22Rv1 (cell line): ENCODE measurements at regions not wholly inside any gene's neighbourhood (a gene's known extent, or its start where the extent isn't known, plus 50 kb on each side); places are given as distances from the start of the nearest gene placed in this dataset.

Experiments
- H3K27ac ChIP-seq: fragments of 450-650 bp; 2 replicates; pipeline ENCODE4 v1.5.1; 2017
- ZFX ChIP-seq: fragments of 450-650 bp; IDR thresholded peaks from 2 replicates; pipeline ENCODE4 v1.6.1; 2017; ENCODE audit warnings: antibody characterized with exemption, borderline replicate concordance
- TF ChIP-seq, protein P1 (sequence below): fragments of 450-650 bp; IDR thresholded peaks from 2 replicates; pipeline ENCODE4 v1.5.1; 2017; ENCODE audit warnings: mild to moderate bottlenecking

DNA sequence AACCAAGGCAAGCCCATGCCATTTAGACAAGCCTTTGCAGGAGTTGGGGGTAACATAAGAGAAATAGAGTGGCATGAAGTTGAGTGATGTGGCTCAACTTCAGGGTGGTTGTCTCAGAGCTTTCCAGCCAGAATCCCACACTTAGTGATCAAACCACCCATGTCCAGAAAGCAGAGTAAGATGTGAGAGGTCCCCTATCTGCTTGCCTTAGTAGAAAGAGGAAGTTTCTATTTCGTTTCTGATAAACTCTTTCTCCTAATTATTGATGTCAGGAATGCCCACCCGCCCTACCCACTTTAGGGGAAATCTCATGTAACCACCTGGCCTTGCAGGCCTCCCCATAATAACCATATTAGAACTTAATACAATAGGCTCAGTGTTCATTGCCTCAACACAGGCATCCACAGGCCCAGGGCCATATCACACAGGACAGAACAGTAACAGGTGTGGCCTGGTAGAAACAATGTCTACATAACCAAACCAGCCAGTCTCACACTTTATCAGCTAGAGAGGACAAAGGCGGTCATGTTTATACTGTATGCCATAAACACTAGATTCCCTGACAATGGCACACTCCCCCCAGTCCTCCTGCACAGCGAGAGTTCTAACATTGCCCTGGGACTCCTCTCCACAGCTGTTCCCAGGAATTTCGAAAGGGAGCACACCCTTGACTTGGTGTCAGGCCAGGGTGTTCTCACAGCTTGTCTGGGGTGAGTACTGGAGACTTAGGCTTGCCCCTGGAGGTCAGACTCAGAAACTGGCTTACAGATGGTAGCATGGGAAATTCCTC is 364.4 kb downstream of the CXCL12 start:
- TF ChIP-seq ZFX = no peak
- TF ChIP-seq, protein P1, sequence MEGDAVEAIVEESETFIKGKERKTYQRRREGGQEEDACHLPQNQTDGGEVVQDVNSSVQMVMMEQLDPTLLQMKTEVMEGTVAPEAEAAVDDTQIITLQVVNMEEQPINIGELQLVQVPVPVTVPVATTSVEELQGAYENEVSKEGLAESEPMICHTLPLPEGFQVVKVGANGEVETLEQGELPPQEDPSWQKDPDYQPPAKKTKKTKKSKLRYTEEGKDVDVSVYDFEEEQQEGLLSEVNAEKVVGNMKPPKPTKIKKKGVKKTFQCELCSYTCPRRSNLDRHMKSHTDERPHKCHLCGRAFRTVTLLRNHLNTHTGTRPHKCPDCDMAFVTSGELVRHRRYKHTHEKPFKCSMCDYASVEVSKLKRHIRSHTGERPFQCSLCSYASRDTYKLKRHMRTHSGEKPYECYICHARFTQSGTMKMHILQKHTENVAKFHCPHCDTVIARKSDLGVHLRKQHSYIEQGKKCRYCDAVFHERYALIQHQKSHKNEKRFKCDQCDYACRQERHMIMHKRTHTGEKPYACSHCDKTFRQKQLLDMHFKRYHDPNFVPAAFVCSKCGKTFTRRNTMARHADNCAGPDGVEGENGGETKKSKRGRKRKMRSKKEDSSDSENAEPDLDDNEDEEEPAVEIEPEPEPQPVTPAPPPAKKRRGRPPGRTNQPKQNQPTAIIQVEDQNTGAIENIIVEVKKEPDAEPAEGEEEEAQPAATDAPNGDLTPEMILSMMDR = no peak
- H3K27ac ChIP-seq = no peak overlapping the region

DNA sequence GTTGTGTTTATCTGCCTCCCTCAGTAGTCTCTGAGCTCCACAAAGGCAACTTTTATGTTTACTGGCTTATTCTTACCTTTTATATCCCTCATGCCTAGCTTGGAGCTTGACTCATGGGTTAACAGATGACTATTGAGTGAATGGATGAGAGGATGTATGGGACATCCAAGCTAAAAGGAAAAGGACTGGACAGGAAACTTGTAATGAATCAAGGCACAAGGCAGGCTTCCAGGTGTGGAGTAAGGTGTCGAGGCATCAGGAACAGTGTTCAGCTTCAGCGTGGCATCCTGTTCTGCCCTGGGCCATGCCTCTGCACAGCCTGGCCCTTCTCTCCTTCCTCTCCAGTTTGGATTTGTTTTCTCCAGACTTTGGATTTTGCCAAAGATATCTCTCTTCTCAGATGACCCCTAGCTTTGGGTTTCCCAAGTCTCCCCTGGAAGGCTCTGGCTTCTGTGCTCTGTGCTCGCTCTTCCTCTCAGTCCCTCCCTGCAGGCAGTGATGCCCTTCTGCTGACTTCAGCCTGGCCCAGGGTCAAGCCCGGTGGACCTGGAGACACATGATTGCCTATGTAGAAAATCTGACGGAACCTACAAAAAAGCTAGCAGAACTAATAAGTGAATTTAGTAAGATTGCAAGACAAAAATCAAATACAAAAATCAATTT is 367.3 kb downstream of the CXCL12 start:
- no peak overlapping the region for H3K27ac ChIP-seq
- no peak for TF ChIP-seq ZFX
- TF ChIP-seq, protein P1 = no peak

DNA sequence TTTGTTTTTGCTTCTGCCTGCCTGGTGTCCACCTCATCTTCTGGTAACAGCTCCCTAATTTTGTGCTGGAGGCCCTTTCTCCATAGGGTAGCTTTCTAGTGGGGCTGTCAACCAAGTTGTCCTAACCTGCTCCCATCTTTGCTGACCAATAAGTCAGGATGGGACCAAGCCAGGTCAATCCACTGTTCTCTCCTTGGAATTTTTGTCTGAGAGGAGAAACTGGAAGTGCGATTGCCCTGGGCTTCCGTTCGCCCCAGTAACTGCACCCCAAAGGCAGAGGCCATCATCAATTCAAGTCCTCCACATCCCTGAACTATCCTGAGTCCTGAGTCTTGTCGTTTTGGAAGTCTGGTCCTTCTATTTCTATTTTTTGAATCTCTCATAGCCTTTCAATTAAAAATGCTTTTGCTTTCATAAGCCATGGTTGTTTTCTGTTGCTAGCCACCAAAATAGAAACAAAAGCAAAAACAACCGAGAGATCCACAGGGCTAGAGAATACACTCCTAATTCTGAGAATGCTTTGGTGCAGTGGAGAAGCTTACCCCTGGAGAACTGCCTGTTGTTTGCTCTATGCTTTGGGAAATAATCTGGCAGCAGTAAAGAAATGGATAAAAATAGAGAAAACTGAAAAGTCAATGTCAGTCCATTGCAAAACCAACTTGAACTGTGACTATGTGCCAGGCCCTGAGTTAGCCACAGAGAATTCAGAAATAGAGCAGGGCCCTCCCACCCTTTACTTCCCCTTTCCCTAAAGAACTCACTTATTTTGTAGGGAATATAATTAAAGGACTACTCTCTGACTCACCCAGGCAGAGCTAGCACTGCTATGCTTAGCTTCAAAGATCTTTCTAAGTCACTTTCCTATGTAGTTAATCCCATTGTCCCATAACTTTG is 368.1 kb downstream of the CXCL12 start:
- no peak overlapping the region for H3K27ac ChIP-seq
- TF ChIP-seq, protein P1 = no peak
- TF ChIP-seq ZFX = no peak

DNA sequence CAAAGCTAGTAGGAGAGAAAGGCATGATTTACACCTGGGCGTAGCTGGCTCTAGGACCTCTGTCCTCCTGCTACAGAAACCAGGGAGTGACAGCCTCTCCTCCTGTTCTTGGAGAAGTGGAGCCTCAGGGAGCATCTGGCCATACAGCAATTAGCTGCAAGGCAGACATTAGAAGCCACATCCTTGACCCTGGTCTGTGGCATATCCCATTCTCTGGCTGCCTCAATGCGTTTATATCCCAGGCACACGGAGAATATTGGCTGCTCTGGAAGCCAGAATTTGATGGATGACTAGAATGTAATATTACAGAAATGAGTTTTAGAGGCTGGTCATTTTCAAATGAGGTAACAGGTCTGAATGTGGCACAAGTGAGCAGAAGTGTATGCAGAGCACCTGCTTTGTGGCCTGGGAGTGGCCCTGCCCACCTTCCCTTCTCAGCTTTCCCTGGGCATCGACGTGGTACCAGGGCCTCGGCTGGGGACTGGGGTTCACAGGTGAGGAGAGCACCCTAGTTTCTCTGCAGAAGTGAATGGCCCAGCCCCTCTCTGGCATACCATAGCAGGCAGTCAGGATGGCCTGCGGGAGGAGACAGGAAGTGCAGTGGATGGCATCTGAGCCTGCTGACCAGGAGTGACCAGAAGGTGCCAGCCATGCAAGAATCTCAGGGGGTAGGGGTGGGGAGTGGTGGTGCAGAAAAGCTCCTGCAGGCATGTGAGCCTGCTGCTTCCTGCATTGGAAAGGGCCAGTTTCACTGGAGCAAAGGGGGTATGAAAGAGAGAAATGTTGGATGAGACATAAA is 367.2 kb upstream of the ZNF32 start:
- H3K27ac ChIP-seq = no peak overlapping the region
- TF ChIP-seq ZFX = no peak
- TF ChIP-seq, protein P1 = no peak

DNA sequence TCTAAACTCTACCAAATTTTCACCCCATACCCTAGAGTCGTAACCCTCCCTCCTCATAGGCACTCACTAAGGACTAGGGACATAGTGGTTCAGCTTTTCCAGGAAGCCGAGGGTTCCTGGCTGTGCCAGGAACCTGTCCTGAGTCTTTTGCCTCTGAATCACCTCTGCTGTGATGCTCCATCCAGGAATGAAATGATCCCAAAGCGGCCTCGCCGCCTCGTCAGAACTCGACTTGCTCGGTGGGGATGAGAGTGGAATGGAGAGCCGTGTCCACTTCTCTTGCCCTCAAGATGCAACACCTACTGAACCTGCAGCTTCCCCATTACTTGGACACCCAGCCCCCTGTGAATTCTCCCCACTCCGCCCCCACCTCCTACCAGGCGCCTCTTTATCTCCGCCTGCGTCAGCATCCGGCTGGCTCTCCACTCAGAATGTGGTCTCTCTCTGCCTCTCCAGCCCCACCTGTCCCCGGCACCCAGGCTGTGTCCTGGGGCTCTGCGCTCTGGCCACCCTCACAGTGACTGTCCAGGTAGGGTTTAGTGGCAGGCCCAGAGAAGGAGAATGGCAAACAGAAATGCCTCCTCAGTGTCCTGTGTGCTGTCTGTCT is 366.1 kb upstream of the ZNF32 start:
- no peak overlapping the region for H3K27ac ChIP-seq
- TF ChIP-seq, protein P1 = no peak
- TF ChIP-seq ZFX = no peak

DNA sequence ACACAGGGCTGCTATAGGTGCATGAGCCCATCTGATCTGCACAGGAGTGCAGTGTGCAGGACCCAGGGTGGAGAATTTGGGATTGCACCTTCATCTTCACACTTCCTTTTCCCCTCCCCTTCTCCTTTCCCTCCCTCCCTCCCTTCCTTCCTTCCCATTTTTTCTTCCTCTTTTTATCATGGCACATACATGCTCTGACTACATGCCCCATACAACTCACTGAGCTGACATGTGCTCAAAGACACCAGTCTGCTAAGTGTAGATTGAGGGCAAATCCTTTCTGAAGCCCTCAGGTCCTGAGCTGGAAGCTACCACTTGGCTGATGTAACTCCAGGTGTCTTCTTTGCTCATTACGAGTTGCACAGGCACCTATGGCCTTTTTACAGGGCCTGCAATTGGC is 365.3 kb upstream of the ZNF32 start:
- TF ChIP-seq, protein P1 = no peak
- no peak overlapping the region for H3K27ac ChIP-seq
